ENCODE measurements at regions not wholly inside any gene's neighbourhood (a gene's known extent, or its start where the extent isn't known, plus 50 kb on each side); places are given as distances from the start of the nearest gene placed in this dataset.

DNA sequence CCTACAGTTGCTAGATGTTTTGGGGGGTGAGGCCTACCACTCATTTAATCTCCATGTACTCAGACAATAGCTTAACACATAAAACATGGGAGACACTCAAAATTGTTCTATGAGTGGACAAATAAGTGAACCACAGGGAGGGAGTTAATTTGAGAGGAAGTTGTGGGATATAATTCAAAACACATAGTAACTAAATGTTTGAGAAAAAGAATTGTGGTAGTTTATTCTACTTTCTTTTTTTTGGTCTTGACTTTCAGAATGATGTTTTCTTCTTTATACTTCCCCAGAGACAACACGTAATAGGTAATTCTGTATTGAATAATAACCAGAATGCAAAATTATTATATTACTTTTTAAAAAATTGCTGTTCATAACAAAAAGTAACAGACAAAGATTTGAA, 453.8 kb downstream of the RFPL4B start:
- no peak for DNase-seq (ENCODE audit: low spot score)

DNA sequence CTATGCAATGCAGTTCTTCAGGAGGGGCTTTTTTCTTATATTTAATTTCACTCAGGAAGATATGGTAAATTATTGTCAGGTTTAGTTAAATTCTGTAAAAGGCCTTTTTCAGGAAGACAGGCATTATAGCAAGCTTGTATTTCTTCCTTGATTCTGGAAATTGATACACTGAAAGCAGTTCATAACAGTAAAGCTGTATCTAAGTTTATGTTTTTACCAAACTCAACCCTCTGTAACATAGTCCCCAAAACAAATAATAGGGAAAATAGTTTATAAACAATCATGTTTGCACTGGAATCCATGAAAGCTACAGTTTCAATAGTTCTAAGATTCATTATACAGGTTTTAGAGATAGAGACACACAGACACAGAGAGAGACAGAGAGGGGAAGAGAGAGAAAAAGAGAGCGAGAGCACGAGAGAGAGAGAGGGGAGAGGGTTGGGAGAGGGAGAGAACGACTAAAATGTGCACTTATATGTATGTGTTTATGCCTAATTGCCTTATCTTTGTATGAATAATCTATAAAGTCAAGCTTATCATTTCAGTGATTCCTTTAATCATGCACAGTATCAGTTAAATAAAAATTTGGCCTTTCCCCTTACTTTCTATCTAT, 454.4 kb downstream of the RFPL4B start:
- no peak for DNase-seq (ENCODE audit: low spot score)

DNA sequence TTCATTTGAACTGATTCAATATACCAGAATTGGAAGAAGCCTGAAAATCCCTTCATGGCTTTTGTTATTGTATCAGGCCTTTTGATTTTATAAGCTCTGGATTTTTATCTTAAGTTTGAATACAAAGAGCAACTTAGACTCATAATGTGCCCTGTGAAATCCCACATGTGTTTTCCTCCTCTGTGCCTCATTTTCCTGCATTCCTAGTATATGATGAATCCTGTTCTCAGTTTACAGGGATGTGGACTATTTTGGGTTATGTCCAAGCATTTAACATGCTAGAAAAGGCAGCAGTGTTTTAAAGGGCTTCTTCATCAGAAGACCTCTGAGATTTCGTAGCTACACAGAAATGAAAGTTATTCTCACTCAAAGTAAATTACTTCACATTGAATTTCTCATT, 455.0 kb downstream of the RFPL4B start:
- no peak for DNase-seq (ENCODE audit: low spot score)

DNA sequence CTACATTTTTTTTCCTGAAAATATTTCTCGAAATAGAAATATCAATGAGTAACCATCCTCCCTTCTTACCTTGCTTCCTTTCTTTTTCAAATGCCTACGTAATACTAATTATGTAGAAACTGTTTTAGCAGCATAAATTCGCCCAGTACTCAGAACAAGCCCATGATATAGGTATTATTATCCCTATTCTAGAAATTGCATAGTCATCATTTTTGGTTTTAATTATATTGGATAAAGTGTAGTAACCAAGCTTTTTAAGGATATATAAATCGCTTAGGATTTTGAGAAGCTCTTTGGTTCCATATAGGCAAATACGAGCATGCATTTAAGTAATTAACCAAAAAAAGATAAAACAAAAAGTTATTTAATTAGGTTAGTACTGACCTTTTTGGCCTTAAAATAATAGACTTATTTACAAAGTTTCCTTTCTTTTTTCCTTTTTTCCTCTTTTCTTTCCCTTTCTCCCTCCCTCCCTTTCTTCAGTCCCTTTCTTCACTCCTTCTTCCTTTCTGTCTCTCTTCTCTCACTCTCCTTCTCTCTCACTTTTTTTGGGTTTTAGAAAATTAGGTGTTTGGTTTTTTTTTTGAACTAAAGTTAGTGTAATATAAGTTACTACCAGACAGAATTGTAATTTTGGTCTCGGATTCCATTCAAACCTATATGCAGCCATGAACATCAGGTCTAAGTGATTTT, 457.7 kb downstream of the RFPL4B start:
- no peak for DNase-seq (ENCODE audit: low spot score)

DNA sequence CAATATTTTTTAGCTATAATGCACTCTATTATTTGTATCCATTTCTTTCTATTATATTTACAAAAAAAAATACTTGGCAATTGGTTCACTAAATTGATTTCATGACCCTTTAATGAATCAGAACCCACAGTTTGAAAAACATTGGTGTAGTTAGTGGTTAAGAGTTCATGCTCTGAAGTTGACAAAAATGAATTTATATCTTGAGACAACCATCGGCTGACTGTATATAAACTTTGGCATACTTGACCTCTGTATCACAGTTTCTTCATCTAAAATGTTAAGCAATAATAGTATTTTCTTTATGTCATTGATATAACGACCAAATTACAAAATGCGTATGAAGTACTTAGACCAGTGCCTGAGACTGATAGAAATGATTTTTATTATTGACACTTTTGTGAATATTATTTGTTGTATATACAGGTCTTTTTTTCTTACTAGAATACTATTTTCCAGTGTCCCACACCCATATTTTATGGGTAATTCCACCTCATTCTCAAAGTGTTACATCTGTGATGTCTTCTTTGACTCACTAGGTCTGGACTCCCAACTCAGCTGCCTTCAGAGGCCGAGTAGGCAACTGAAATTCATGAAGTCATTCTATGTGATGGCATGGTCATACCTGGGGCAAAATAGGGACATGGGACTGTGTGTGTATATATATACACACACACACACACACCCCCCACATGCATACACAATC, 459.2 kb downstream of the RFPL4B start:
- no peak for DNase-seq (ENCODE audit: low spot score)

DNA sequence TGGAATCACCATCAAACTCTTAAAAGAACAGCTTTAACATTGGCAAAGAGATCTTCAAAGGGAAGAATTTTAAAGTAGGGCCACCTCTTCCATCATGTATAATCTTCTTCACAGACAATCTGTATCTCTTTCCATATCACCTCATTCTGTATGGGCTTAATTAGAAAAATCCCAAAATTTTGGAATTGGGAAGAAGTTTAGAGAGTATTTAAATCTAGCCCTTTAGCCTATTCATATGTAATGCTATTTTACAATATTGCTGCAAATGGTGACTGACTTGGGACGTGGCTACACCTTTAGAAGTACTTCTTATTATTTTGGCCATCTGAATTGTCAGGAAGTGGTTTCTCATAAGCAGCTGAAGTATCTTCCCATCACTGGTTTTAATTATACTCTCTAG, 474.3 kb downstream of the RFPL4B start:
- no peak for DNase-seq (ENCODE audit: low spot score)

DNA sequence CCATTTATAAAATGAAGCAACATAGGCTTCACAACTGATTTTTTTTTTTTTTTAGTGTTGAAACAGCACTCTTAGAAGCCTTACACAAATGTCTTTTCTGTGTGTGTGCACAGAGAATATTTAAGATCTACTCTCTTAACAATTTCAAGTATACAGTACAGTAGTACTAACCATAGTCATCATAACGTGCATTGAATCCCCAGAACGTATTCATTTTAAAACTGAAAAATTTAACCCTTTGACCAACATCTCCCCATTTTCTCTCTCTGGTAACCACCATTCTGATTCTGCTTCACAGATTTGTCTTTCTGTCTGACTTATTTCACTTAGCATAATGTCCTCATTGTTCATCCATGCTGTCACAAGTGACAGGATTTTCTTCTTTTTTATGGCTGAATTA, 475.6 kb downstream of the RFPL4B start:
- DNase-seq (ENCODE audit: low spot score): no peak

DNA sequence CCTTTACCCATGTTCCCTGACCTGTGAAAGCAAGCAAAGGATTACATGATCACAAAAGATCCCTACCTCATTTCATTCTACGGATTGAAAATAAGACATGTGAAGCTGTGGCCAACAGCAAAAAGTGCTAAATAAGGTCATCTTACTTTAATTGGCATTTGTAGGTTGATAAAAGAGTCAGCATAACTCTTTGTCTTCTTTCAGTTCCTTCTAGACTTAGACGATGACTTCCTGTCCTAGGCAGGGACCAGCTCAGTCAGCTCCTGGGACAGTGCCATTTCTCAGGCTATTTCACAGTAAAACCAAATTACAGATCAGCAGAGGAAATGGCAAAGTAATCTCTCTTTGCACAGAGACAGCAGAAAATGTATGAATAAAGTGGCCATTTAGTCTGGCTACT, 480.7 kb downstream of the RFPL4B start:
- peak; percentile 82 for DNase-seq (ENCODE audit: low spot score)

DNA sequence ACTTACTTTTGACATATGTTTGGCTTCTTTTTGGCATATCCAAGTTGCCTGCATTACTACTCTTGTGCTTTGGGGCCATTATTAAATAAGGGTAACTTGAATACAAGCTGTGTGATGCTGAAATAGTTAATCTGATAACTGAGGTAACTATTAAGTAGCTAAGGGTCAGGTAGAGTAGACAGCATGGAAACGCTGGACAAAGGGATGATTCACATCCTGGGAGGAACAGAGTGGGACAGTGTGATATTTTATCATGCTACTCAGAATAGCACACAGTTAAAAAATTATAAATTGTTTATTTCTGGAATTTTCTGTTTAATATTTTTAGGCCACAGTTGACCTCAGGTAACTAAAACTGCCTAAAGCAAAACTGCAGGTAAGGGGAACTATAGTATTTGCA, 483.9 kb downstream of the RFPL4B start:
- no peak for DNase-seq (ENCODE audit: low spot score)

DNA sequence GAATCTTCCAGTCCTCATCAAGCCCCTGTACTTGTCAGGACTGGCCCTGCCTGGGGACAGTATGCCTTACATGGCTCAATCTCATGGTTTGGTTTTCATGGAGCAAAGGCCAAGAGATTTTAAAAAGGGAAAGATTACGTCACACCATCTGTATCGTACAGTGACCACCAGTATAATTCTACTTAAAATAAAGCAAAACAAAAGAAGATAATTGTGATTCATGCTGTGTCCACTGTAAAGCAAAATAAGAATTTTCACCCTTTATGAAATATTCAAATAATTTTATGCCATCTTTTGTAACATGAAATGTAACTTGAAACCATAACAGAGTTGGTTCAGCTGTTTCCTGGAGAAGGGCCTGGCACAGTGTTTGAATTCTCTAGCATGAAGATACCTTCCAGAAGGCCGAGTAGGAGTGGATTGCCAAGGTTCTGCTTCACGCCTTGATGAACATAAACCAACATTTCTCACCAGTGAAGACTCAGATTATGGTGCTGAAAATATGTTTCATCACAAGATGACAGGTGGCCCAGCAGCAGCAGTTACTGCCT, 486.5 kb downstream of the RFPL4B start:
- DNase-seq (ENCODE audit: low spot score): no peak

DNA sequence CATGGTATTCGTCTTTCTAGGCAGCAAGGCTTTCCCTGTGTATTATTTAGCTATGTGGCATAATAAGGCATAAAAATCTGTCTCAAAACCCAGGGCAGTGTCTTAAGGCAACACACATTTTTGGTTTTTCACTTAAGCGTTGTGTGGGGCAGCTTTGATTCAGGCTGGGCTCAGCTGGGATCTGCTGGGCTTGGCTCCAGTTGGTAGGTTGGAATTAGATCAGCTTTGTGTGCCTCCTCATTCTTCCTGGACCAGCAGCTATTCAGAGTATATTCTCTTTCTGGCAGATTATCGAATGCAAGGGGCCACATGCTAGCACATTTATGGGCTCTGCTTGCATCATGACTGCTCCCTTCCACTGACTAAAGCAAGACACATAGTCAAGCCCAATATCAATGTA, 487.9 kb downstream of the RFPL4B start:
- DNase-seq (ENCODE audit: low spot score): no peak

DNA sequence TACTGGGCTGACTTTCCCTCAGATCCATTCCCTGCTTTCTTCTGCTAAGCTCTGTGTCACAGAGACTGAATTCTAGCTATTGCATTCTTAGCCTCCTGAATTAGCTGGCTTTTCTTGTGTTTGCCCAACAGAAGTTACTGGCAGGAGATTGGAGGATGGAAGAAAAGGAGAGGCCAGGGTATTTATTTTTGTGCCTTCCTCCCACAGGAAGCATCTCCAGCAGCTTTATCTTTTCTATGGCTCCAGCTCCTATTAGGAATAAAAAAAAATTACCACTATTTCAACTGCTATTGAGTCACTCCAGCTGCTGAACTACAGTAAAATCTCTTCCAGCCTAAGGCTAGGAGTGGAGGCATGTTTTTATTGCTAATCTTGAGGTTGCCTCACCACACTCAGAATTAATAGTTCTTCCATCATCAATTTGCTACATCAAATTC, 492.4 kb downstream of the RFPL4B start:
- DNase-seq (ENCODE audit: low spot score): no peak

DNA sequence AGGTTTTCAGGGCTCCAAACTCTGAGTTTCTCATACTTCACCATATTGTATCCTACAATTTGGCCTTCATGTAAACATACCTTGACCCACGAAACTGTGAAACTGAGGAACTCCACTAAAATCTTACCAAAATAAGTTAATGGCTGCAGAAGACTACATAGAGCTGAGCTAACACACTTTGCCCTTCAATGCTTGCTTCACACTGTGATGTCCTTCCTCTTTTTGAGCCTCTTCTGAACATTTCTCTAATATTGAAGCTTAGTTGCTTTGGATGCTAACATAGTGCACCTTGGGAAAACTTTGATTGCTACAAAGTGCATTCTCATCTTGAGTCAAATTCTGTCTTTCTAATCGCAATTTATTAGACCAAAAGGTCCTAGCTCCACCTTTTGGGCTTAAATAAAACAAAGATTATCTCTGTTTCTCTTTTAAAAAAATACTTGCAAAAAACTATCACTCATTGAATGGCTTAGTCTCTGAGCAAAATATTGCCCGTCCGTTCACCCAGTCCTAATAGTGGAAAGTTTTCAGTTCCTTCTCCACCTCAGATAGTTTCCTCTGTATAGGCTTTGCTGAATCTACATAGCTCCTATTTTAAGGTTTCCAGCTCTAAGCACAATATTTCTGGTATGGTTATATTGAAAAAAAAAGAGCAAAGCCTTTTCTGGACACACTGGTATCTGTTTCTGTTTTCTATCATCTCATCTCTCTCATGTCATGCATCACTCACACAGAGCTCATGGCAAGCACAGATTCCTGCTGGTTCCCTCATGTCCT, 494.6 kb downstream of the RFPL4B start:
- DNase-seq (ENCODE audit: low spot score): peak; percentile 57

DNA sequence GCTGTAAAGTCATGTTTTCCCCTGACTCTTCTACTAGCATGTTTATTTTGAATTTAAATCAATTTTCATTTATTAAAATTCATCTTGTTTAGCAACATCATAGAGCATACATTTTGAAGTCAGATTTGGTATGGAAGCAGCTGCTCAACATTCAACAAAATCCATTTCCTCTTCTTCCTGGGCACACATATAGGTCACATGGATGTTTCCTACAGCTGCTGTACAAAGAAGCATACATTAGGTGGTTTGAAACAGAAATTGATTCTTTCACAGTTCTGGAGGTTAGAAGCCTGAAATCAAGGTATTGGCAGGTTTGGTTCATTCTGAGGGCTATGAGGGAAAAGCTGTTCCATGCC, 495.2 kb downstream of the RFPL4B start:
- DNase-seq (ENCODE audit: low spot score): peak; percentile 42

DNA sequence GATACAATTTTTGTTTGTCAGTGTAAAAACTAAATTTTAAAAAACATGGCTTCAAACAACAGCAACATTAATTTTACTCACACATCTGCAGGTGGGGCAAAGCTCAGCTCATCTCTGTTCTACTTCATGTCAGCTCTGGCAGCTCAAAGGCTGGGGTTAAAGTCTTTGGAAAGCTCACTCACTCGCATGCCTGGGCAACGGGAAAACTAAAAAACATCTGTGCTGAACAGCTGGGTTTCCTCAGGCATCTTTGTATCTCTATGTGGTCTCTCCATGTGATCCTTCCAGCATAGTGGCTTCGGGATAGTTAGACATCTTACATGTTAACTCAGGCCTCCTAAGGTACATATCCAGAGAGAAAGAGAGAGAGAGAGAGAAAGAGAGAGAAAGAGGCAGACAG, 499.6 kb downstream of the RFPL4B start:
- DNase-seq (ENCODE audit: low spot score): no peak

DNA sequence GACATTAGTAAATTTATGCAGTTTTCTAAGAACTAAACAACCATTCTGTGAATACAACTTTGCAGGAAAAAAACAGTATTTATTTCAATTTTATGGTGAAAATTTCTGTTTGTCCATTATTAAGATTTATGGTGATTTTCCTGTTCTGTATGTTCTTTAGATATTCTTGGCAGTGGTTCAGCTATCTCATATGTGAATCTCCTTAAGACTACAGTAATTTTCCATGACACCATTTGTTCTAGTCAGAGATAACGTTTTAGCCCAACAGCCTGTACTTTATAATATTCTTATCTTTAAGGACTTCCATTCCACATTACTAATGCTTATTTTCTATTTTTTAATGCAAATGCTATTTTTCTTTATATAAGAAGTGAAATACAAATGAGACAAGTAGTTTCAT, 504.0 kb downstream of the RFPL4B start:
- DNase-seq (ENCODE audit: low spot score): no peak

DNA sequence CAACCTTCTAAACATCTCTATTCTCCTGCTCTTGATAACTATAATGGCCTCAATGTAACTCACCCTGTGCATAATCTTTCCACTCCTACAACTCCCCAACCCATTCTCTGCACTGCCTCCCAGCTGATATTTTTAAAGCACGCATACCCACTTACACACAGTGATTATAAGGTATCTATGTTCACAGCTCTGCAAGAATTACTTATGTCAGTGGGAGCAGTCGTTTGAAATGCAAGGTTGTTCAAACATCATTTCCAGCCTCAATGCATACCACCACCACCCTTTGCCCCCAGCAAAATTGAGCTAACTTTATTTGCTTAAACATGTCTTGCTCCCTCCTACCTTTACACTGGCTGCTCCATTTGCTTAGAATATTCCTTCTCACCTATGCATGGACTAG, 506.0 kb downstream of the RFPL4B start:
- no peak for DNase-seq (ENCODE audit: low spot score)

DNA sequence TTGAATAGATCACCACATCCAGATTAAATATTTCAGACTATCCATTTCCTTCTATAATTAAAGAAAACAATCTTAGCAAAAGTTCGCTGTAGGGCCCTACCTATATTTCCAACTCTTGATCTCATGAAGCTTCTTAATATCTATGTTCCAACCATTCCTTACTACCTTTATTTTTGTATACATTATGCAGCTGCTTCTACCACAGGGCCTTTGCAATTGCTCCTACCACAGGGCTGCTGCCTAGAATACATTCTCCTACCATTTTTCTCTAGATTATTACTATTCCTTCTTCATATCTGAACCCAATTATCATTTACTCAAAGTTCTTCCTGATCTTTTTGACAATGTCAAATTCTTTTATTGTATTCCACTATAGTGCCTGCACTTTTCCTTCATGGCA, 516.6 kb downstream of the RFPL4B start:
- no peak for DNase-seq (ENCODE audit: low spot score)

DNA sequence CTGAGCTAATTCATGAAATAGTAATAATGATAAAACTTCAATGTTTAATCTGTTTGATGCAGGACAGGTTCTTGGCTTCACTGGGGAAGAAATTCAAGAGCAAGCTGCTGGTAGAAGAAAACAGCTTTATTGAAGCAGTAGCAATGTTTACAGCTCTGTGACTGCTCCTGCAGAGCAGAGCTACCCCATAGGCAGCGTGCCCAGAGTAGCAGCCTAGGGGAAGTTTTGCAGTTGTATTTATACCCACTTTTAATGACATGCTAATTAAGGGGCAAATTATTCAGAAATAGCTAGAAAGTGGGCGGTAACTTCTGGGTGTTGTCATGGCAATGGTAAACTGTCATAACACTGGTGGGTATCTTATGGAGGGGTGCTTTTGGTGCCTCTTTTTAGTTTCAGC, 518.0 kb downstream of the RFPL4B start:
- DNase-seq (ENCODE audit: low spot score): no peak

DNA sequence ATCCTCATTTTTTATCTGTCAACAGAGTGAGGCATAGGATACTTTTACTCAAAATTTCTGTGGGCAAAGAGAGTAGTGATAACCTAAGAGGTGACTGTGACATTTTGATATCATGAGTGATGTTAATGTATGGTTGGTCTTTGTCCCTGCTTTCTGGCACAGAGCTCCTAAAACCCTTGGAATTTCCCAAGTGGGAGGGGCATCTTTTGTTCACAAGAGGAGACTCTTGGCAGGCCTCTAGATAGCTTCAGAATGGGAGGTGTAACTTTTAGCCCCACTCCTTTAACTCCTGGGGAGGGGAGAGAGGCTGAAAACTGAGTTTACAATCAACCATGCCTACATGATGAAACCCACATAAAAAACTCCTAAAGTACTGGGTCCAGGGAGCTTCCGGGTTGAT, 527.8 kb downstream of the RFPL4B start:
- no peak for DNase-seq (ENCODE audit: low spot score)

DNA sequence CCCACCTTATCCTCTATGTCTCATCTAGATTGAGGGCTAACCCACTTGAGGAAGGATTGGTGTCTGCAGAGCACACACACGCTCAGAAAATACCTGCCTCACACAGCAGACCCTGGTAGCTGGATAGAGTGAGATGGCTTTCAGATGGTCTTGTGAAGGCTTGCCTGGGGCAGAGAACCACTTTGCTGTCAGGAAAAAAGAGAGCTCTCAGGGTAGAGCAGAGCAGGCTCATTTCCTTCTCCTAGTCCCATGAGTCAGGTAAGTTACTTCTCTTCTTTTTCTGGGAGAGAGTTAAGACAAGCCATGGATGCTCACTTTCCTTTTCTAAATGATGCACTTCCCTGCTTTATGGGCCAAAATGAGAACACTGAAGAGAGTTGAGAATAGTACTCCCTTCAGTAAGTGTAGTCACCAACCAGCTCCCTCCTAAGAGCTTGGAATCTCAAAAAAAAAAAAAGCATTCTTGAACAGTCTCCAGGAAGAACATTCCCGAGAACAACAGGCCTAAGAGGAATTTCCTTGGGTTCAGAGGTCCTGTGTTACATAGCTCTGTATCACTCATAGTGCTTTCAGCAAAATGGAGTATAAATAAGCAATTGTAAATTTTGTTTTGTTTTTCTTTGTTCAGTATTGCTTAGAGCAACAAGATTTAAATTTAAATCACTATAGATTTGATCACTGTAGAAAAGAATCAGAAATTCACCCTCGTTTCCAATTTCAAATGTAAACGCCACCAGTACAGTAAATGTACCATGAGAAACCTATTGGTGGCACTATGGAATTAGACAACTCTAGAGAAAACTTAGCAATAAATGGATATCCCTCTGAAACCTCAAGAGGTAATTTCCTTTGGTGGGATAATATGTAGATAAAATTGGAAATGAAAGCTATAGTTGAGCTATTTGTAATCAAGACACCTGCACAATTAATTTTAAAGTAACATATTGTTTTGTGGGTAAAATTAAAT, 530.3 kb downstream of the RFPL4B start:
- DNase-seq (ENCODE audit: low spot score): peak; percentile 45

All from pons (tissue), 1 donor.